ENCODE measurements at regions not wholly inside any gene's neighbourhood (a gene's known extent, or its start where the extent isn't known, plus 50 kb on each side); places are given as distances from the start of the nearest gene placed in this dataset.

DNA sequence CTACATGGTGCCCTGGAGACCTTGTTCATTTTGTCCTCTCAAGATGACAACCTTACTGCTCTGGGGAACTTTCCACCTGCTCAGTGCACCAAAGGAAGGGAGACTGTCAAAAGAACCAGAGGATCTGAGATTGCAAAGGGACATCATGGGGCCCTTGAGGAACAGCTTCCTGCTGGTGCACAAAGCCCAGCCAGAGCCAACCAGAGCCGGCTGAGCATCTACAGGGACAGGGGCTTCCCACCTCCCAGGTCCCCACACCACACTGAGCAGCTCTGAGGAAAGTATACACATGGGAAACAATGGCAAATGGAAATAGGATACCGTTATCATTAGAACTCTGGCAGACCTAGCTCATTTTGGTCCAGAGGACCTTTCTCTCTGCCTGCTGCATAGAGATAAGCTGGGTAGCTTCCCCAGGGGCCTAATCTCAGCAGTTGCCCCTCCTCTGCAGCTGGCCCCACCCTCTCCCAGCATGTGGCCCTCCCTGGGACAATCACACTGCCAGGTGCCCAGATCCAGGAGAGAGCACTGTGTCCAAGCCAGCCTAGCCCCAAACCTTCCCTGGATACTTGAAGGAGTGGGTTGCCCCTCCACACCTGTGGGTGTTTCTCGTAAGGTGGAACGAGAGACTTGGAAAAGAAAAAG lies 123.4 kb upstream of the PRR20G start:
- Histone ChIP-seq H2BK15ac (ENCODE audit: low read depth, low read length) (no peak overlapping the region), H3K4me3 (ENCODE audit: insufficient read depth, low read depth, low read length) (no peak overlapping the region), H2BK20ac (ENCODE audit: low read depth, low read length) (no peak overlapping the region), H3K4ac (ENCODE audit: low read depth, low read length) (no peak overlapping the region), H3K9me1 (ENCODE audit: insufficient read depth, low read length) (no peaks in the 10 kb centered on the region), H2AFZ (replicated peaks; ENCODE audit: low read length, poor library complexity) (no peak overlapping the region), H4K5ac (ENCODE audit: low read depth, low read length) (no peak overlapping the region), H3K79me1 (ENCODE audit: low read depth in 1 of 2, low read length in 2 of 2) (no peaks in the 10 kb centered on the region), H3K4me2 (ENCODE audit: low read depth, low read length) (no peak overlapping the region), H3K56ac (ENCODE audit: extremely low read depth, insufficient read depth, low read length) (no peak overlapping the region), H2AK9ac (replicated peaks; ENCODE audit: low read depth, low read length, poor library complexity) (no peak overlapping the region), H2BK5ac (ENCODE audit: low read depth, low read length, poor library complexity, severe bottlenecking) (no peak overlapping the region), H2AK5ac (ENCODE audit: low read depth, low read length) (no peak overlapping the region), H3K9ac (ENCODE audit: low read depth, low read length) (no peak overlapping the region), H3K4me1 (ENCODE audit: control insufficient read depth, insufficient read depth, low read length) (no peaks in the 10 kb centered on the region), H4K8ac (ENCODE audit: low read depth in 2 of 2, low read length in 2 of 2) (no peak overlapping the region), H2BK120ac (ENCODE audit: low read depth, low read length) (no peak overlapping the region), H3K9me3 (ENCODE audit: control insufficient read depth, insufficient read depth, low read length) (no peaks in the 10 kb centered on the region), H4K91ac (ENCODE audit: insufficient read depth, low read depth, low read length) (no peak overlapping the region), H3K36me3 (ENCODE audit: control insufficient read depth, insufficient read depth, low read length) (no peaks in the 10 kb centered on the region), H3K14ac (replicated peaks; ENCODE audit: low read depth, low read length) (no peak overlapping the region), H3K23ac (ENCODE audit: low read depth, low read length) (no peak overlapping the region), H3K27me3 (ENCODE audit: control insufficient read depth, insufficient read depth, low read length) (peaks cover 30% of the 10 kb centered on the region), H4K20me1 (ENCODE audit: insufficient read depth, low read length) (no peaks in the 10 kb centered on the region), H3K27ac (ENCODE audit: insufficient read depth, low read length) (no peak overlapping the region), H3K18ac (ENCODE audit: low read depth, low read length) (no peak overlapping the region)
- no CpG with 5 or more reads among the region's 4 CpGs for WGBS, 2 experiments (ENCODE audit: extremely low coverage in 2 of 2, insufficient read length in 1 of 2)
- BruUV-seq (replicated peaks) = no TSS peak
- POLR2A ChIA-PET (ENCODE audit: unreplicated experiment) = no interaction called here
- in situ Hi-C loops (cut with MboI; ENCODE audit: low sequenced_read_pairs) (no loop called here), dilution Hi-C loops (cut with HindIII; ENCODE audit: low sequenced_read_pairs, unreplicated experiment) (no loop called here), intact Hi-C loops (cut with micrococcal nuclease) (no loop called here)
- ATAC-seq (ENCODE audit: low read depth) (no peak), DNase-seq (no peak)
- TF ChIP-seq MAZ (IDR thresholded peaks at IDR 0.05; ENCODE audit: borderline replicate concordance, low read depth, low read length) (no peak), RFX5 (IDR thresholded peaks at IDR 0.05; ENCODE audit: low read depth, low read length) (no peak), CHD1 (IDR thresholded peaks at IDR 0.05; ENCODE audit: low read depth, low read length) (no peak), POLR2A (IDR thresholded peaks at IDR 0.05; ENCODE audit: low read depth, low read length) (no peak), RAD21 (IDR thresholded peaks at IDR 0.05; ENCODE audit: low read length) (no peak), RCOR1 (IDR thresholded peaks at IDR 0.05; ENCODE audit: insufficient replicate concordance, low read length) (no peak), SMC3 (IDR thresholded peaks at IDR 0.05; ENCODE audit: low read depth, low read length) (no peak), BHLHE40 (IDR thresholded peaks at IDR 0.05; ENCODE audit: low read depth, low read length) (no peak), NFE2L2 (IDR thresholded peaks at IDR 0.05; ENCODE audit: low read depth, low read length) (no peak), MXI1 (IDR thresholded peaks at IDR 0.05; ENCODE audit: borderline replicate concordance, low read depth, low read length) (no peak), FOS (IDR thresholded peaks at IDR 0.05; ENCODE audit: low read depth, low read length) (no peak)
- TF ChIP-seq, protein P1, sequence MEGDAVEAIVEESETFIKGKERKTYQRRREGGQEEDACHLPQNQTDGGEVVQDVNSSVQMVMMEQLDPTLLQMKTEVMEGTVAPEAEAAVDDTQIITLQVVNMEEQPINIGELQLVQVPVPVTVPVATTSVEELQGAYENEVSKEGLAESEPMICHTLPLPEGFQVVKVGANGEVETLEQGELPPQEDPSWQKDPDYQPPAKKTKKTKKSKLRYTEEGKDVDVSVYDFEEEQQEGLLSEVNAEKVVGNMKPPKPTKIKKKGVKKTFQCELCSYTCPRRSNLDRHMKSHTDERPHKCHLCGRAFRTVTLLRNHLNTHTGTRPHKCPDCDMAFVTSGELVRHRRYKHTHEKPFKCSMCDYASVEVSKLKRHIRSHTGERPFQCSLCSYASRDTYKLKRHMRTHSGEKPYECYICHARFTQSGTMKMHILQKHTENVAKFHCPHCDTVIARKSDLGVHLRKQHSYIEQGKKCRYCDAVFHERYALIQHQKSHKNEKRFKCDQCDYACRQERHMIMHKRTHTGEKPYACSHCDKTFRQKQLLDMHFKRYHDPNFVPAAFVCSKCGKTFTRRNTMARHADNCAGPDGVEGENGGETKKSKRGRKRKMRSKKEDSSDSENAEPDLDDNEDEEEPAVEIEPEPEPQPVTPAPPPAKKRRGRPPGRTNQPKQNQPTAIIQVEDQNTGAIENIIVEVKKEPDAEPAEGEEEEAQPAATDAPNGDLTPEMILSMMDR (conservative IDR thresholded peaks at IDR 0.05; ENCODE audit: low read depth, low read length) = no peak
- TF ChIP-seq, protein P2, sequence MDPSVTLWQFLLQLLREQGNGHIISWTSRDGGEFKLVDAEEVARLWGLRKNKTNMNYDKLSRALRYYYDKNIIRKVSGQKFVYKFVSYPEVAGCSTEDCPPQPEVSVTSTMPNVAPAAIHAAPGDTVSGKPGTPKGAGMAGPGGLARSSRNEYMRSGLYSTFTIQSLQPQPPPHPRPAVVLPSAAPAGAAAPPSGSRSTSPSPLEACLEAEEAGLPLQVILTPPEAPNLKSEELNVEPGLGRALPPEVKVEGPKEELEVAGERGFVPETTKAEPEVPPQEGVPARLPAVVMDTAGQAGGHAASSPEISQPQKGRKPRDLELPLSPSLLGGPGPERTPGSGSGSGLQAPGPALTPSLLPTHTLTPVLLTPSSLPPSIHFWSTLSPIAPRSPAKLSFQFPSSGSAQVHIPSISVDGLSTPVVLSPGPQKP (IDR thresholded peaks at IDR 0.05; ENCODE audit: borderline replicate concordance, low read depth, low read length) = no peak
- CTCF ChIA-PET = no interaction called here

Data from IMR-90 (cell line).